ENCODE measurements at regions not wholly inside any gene's neighbourhood (a gene's known extent, or its start where the extent isn't known, plus 50 kb on each side); places are given as distances from the start of the nearest gene placed in this dataset.

- TF ChIP-seq CTCF (conservative IDR thresholded peaks at IDR 0.05; ENCODE audit: low read length): no peak
- no peak for DNase-seq (ENCODE audit: low read depth)
- H3K4me3 ChIP-seq (ENCODE audit: low read length): no peak overlapping the region
Measured at GRCh38 chr18:78445880-78446279, 533.7 kb upstream of the SALL3 start.

- no peak for TF ChIP-seq CTCF (conservative IDR thresholded peaks at IDR 0.05; ENCODE audit: low read length)
- no peak overlapping the region for H3K4me3 ChIP-seq (ENCODE audit: low read length)
- DNase-seq (ENCODE audit: low read depth): no peak
Measured at GRCh38 chr18:78447211-78447610, 532.4 kb upstream of the SALL3 start.

GRCh38 chr18:78448106-78448505 lies 531.5 kb upstream of the SALL3 start:
- TF ChIP-seq CTCF (conservative IDR thresholded peaks at IDR 0.05; ENCODE audit: low read length): no peak
- no peak for DNase-seq (ENCODE audit: low read depth)
- no peak overlapping the region for H3K4me3 ChIP-seq (ENCODE audit: low read length)

- DNase-seq (ENCODE audit: low read depth): no peak
- TF ChIP-seq CTCF (conservative IDR thresholded peaks at IDR 0.05; ENCODE audit: low read length): no peak
- no peak overlapping the region for H3K4me3 ChIP-seq (ENCODE audit: low read length)
Measured at GRCh38 chr18:78448591-78448990, 531.0 kb upstream of the SALL3 start.

GRCh38 chr18:78454221-78454620 lies 525.4 kb upstream of the SALL3 start:
- no peak for TF ChIP-seq CTCF (conservative IDR thresholded peaks at IDR 0.05; ENCODE audit: low read length)
- DNase-seq (ENCODE audit: low read depth): no peak
- H3K4me3 ChIP-seq (ENCODE audit: low read length): no peak overlapping the region

- TF ChIP-seq CTCF (conservative IDR thresholded peaks at IDR 0.05; ENCODE audit: low read length): no peak
- DNase-seq (ENCODE audit: low read depth): no peak
- H3K4me3 ChIP-seq (ENCODE audit: low read length): no peak overlapping the region
Measured at GRCh38 chr18:78455386-78455785, 524.2 kb upstream of the SALL3 start.

- no peak overlapping the region for H3K4me3 ChIP-seq (ENCODE audit: low read length)
- no peak for TF ChIP-seq CTCF (conservative IDR thresholded peaks at IDR 0.05; ENCODE audit: low read length)
Measured at GRCh38 chr18:78457011-78457410, 522.6 kb upstream of the SALL3 start.

More at GRCh38 chr18:78457011-78457410, 522.6 kb upstream of the SALL3 start:
- no peak for DNase-seq (ENCODE audit: low read depth)

Measured in AG10803 (cell line).